ENCODE measurements at regions not wholly inside any gene's neighbourhood (a gene's known extent, or its start where the extent isn't known, plus 50 kb on each side); places are given as distances from the start of the nearest gene placed in this dataset.
"Not testable (repeated sequence)": the region's sequence is repeated elsewhere in the genome, so short reads cannot be mapped to it uniquely, and the experiment has no call there.

- in situ Hi-C loops (cut with HindIII; ENCODE audit: low pct_unique_long_range_greater_than_20kb, low sequenced_read_pairs): not testable (repeated sequence)
These were observed 103.8 kb downstream of the FAM72B start for GRCh38 chr1:121080197-121080903.

GRCh38 chr1:121080904-121081264 lies 103.3 kb downstream of the FAM72B start:
- DNase-seq (ENCODE audit: low read depth in 1 of 2, low spot score in 1 of 2); in situ Hi-C loops (cut with HindIII; ENCODE audit: low pct_unique_long_range_greater_than_20kb, low sequenced_read_pairs): not testable (repeated sequence)

More at GRCh38 chr1:121080197-121080903, 103.8 kb downstream of the FAM72B start:
- DNase-seq (ENCODE audit: low read depth in 1 of 2, low spot score in 1 of 2): not testable (repeated sequence)

GRCh38 chr1:121081625-121082199 lies 102.4 kb downstream of the FAM72B start:
- in situ Hi-C loops (cut with HindIII; ENCODE audit: low pct_unique_long_range_greater_than_20kb, low sequenced_read_pairs); DNase-seq (ENCODE audit: low read depth in 1 of 2, low spot score in 1 of 2): not testable (repeated sequence)

- in situ Hi-C loops (cut with HindIII; ENCODE audit: low pct_unique_long_range_greater_than_20kb, low sequenced_read_pairs); DNase-seq (ENCODE audit: low read depth in 1 of 2, low spot score in 1 of 2): not testable (repeated sequence)
These were observed 101.1 kb downstream of the FAM72B start for GRCh38 chr1:121082995-121083394.

- in situ Hi-C loops (cut with HindIII; ENCODE audit: low pct_unique_long_range_greater_than_20kb, low sequenced_read_pairs); DNase-seq (ENCODE audit: low read depth in 1 of 2, low spot score in 1 of 2): not testable (repeated sequence)
These were observed 97.9 kb downstream of the FAM72B start for GRCh38 chr1:121086249-121086648.

- in situ Hi-C loops (cut with HindIII; ENCODE audit: low pct_unique_long_range_greater_than_20kb, low sequenced_read_pairs); DNase-seq (ENCODE audit: low read depth in 1 of 2, low spot score in 1 of 2): not testable (repeated sequence)
These were observed 96.9 kb downstream of the FAM72B start for GRCh38 chr1:121087221-121087620.

- DNase-seq (ENCODE audit: low read depth in 1 of 2, low spot score in 1 of 2); in situ Hi-C loops (cut with HindIII; ENCODE audit: low pct_unique_long_range_greater_than_20kb, low sequenced_read_pairs): not testable (repeated sequence)
These were observed 95.6 kb downstream of the FAM72B start for GRCh38 chr1:121088568-121088967.

GRCh38 chr1:121092329-121092968 lies 91.7 kb downstream of the FAM72B start:
- DNase-seq (ENCODE audit: low read depth in 1 of 2, low spot score in 1 of 2); in situ Hi-C loops (cut with HindIII; ENCODE audit: low pct_unique_long_range_greater_than_20kb, low sequenced_read_pairs): not testable (repeated sequence)

GRCh38 chr1:121095014-121095413 lies 89.1 kb downstream of the FAM72B start:
- DNase-seq (ENCODE audit: low read depth in 1 of 2, low spot score in 1 of 2); in situ Hi-C loops (cut with HindIII; ENCODE audit: low pct_unique_long_range_greater_than_20kb, low sequenced_read_pairs): not testable (repeated sequence)

- in situ Hi-C loops (cut with HindIII; ENCODE audit: low pct_unique_long_range_greater_than_20kb, low sequenced_read_pairs): not testable (repeated sequence)
- DNase-seq (ENCODE audit: low read depth in 1 of 2, low spot score in 1 of 2): peak in 1 of 2 experiments; percentile 73
These were observed 86.8 kb downstream of the FAM72B start for GRCh38 chr1:121097127-121097866.

- in situ Hi-C loops (cut with HindIII; ENCODE audit: low pct_unique_long_range_greater_than_20kb, low sequenced_read_pairs): not testable (repeated sequence)
- DNase-seq (ENCODE audit: low read depth in 1 of 2, low spot score in 1 of 2): peak in 1 of 2 experiments; percentile 8
These were observed 86.3 kb downstream of the FAM72B start for GRCh38 chr1:121097867-121098215.

- DNase-seq (ENCODE audit: low read depth in 1 of 2, low spot score in 1 of 2); in situ Hi-C loops (cut with HindIII; ENCODE audit: low pct_unique_long_range_greater_than_20kb, low sequenced_read_pairs): not testable (repeated sequence)
These were observed 75.1 kb downstream of the FAM72B start for GRCh38 chr1:121109025-121109424.

- in situ Hi-C loops (cut with HindIII; ENCODE audit: low pct_unique_long_range_greater_than_20kb, low sequenced_read_pairs): not testable (repeated sequence)
- DNase-seq (ENCODE audit: low read depth in 1 of 2, low spot score in 1 of 2): peak in 1 of 2 experiments; percentile 24
These were observed 67.4 kb downstream of the FAM72B start for GRCh38 chr1:121116522-121117297.

- in situ Hi-C loops (cut with HindIII; ENCODE audit: low pct_unique_long_range_greater_than_20kb, low sequenced_read_pairs); DNase-seq (ENCODE audit: low read depth in 1 of 2, low spot score in 1 of 2): not testable (repeated sequence)
These were observed 66.9 kb downstream of the FAM72B start for GRCh38 chr1:121117298-121117611.

- DNase-seq (ENCODE audit: low read depth in 1 of 2, low spot score in 1 of 2); in situ Hi-C loops (cut with HindIII; ENCODE audit: low pct_unique_long_range_greater_than_20kb, low sequenced_read_pairs): not testable (repeated sequence)
These were observed 66.3 kb downstream of the FAM72B start for GRCh38 chr1:121117622-121118479.
